Esophagus squamous epithelium (tissue), 5 donors: ENCODE measurements at regions not wholly inside any gene's neighbourhood (a gene's known extent, or its start where the extent isn't known, plus 50 kb on each side); places are given as distances from the start of the nearest gene placed in this dataset.

Experiments used
- DNase-seq: peaks from one replicate; lab custom pipeline; 2025; lab: John Stamatoyannopoulos, UW
- H3K27ac ChIP-seq, 4 donors: fragments of 200-600 bp; sonication (generic); one replicate each; pipeline ENCODE4 v1.5.1; 2016 to 2019; ENCODE audit warnings: mild to moderate bottlenecking in 1 of 4
- H3K27me3 ChIP-seq, 4 donors: fragments of 200-600 bp; sonication (generic); 1 replicate in 3 of 4; 2 replicates in 1 of 4; pipeline versions ENCODE4 v1.5.1 to v1.6.0; 2017 to 2021; ENCODE audit warnings: antibody characterized with exemption in 1 of 4
- H3K36me3 ChIP-seq, 3 donors: fragments of 200-600 bp; sonication (generic); one replicate each; pipeline ENCODE4 v1.5.1; 2016 to 2019
- H3K4me1 ChIP-seq, 3 donors: fragments of 200-600 bp; sonication (generic); one replicate each; pipeline ENCODE4 v1.5.1; 2017 to 2019
- H3K4me3 ChIP-seq, 4 donors: fragments of 200-600 bp; sonication (generic); 1 replicate in 3 of 4; 2 replicates in 1 of 4; pipeline ENCODE4 v1.5.1; 2016 to 2019; ENCODE audit warnings: mild to moderate bottlenecking in 2 of 4, moderate library complexity in 1 of 4
- H3K9me3 ChIP-seq, 3 donors: fragments of 200-600 bp; sonication (generic); one replicate each; pipeline ENCODE4 v1.5.1; 2016 to 2019
- POLR2A ChIP-seq, 4 donors: fragments of 450-650 bp; IDR thresholded peaks; one replicate each; pipeline ENCODE4 v1.6.1; 2017; ENCODE audit warnings: antibody characterized with exemption in 4 of 4, mild to moderate bottlenecking in 4 of 4, moderate library complexity in 3 of 4
- WGBS, 2 donors: methylation state at CpG; one replicate each; pipeline ENCODE4 v1.1.5; 2018; 5-methylcytosine and 5-hydroxymethylcytosine counted together
- intact Hi-C: fragments of 100-400 bp; cut with DNase I; formaldehyde crosslinking; loops from one replicate; pipeline ENCODE4 v1.15.0; 2022
- TF ChIP-seq, protein P1 (sequence below), 6 experiments: fragments of 450-650 bp in 4 of 6; fragments of 200-600 bp in 2 of 6; sonication (generic) in 2 of 6; IDR thresholded peaks; one replicate each; pipeline ENCODE4 v1.5.1; 2016 to 2019; ENCODE audit warnings: antibody characterized with exemption in 6 of 6, mild to moderate bottlenecking in 4 of 6, moderate library complexity in 4 of 6
- donor health status: DM: yes; HTN: yes; CAD: no.

DNA sequence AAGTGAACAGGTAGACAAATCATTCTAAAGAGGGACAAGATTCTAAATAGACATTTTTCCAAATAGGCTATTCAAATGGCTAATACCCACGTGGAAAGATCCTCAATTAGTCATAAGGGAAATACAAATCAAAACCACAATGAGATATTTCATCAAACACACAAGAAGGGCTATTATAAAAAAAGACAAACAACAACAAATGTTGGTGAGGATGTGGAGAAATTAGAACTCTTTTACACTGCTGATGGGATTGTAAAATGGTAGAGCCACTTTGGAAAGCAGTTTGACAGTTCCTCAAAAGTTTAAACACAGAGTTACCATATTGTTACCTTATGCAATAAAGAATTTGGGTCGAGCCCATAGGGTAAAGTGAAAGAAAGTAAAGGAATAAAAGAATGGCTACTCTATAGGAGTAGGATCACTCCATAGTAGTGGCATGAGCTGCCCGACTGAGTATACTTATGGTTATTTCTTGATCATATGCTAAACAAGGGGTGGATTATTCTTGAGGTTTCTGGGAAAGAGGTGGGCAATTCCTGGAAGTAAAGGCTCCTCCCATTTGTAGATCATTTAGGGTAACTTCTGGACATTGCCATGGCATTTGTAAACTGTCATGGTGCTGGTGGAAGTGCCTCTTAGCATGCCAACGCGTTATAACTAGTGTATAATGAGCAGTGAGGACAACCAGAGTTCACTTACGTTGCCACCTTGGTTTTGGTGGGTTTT, 58.9 kb upstream of the FAM9C start:
- 69 to 80% methylated on average over 5 to 6 of the region's 6 CpGs for WGBS, 2 donors
- no peaks in the 10 kb centered on the region for H3K27me3 ChIP-seq
- peak overlapping the region in 2 of 4 donors; percentile 52 to 70 for H3K27ac ChIP-seq
- H3K36me3 ChIP-seq, result no peaks in the 10 kb centered on the region
- intact Hi-C loops, result no loop called here
- H3K4me1 ChIP-seq, result peaks cover 6 to 32% (median 11%) of the 10 kb centered on the region in 3 donors
- no peak for DNase-seq
- no peaks in the 10 kb centered on the region for H3K9me3 ChIP-seq
- H3K4me3 ChIP-seq, result no peak overlapping the region
- TF ChIP-seq, protein P1, sequence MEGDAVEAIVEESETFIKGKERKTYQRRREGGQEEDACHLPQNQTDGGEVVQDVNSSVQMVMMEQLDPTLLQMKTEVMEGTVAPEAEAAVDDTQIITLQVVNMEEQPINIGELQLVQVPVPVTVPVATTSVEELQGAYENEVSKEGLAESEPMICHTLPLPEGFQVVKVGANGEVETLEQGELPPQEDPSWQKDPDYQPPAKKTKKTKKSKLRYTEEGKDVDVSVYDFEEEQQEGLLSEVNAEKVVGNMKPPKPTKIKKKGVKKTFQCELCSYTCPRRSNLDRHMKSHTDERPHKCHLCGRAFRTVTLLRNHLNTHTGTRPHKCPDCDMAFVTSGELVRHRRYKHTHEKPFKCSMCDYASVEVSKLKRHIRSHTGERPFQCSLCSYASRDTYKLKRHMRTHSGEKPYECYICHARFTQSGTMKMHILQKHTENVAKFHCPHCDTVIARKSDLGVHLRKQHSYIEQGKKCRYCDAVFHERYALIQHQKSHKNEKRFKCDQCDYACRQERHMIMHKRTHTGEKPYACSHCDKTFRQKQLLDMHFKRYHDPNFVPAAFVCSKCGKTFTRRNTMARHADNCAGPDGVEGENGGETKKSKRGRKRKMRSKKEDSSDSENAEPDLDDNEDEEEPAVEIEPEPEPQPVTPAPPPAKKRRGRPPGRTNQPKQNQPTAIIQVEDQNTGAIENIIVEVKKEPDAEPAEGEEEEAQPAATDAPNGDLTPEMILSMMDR (IDR thresholded peaks at IDR 0.05), result no peak
- no peak for TF ChIP-seq POLR2A (IDR thresholded peaks at IDR 0.05)

DNA sequence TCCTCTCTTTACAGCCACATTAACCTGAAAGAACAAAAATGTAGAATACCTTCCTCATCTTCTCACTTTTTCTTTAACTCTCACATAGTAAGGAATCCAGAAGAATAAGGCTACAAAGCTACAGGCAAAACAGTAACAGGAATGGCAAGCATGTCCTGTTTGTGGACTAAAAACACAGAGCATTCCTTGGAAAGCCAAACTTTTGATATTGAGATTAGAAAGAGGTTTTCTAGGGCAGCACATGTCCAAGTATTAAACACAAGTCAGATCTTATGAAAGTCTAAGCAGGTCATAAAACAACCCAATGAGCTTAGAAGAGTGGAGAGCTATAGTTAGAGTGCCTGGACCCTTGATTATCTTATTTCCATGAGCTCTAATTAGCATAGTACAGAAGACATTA, 58.2 kb upstream of the FAM9C start:
- intact Hi-C loops, result no loop called here
- H3K27ac ChIP-seq, result peak overlapping the region in 3 of 4 donors; percentile 52 to 75 (median 70)
- H3K36me3 ChIP-seq, result no peaks in the 10 kb centered on the region
- H3K4me3 ChIP-seq, result no peak overlapping the region
- H3K4me1 ChIP-seq, result peaks cover 6 to 32% (median 11%) of the 10 kb centered on the region in 3 donors
- no peaks in the 10 kb centered on the region for H3K9me3 ChIP-seq
- no peak for TF ChIP-seq POLR2A (IDR thresholded peaks at IDR 0.05)
- TF ChIP-seq, protein P1 (IDR thresholded peaks at IDR 0.05), result no peak
- no peaks in the 10 kb centered on the region for H3K27me3 ChIP-seq
- no peak for DNase-seq

DNA sequence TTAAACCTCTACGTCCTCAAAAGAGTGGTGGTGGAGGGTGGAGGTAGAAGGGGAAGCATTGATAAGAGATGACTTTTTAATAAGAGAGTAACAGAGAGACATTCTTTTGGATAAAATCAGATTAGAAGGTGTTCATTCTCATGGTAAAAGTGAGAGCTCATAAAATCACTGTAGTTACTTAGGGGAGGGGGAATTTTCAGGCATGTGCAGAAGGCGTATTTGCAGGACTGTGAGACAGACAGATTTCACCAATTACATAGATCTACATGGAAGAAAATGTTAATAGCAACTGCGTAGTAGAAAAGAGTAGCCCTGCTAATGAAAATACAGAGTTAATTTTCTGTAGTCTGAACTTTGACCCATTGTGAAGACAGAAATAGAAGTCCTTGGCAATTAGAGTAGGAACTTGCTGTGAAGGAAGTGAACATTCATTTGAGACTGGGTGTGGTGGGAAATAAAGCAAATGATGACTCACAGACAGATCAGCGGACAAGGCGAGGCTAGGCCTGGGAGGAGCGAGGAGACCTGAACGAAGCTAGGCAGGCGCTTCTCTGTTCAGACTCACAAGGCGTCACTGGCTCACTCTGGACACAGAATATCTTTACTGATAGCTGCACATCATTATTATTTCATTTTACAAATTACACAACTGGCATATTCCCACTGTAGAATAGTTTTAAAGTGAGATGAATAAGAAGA, 57.2 kb upstream of the FAM9C start:
- Histone ChIP-seq H3K27me3 (no peaks in the 10 kb centered on the region), H3K4me3 (no peak overlapping the region), H3K9me3 (no peaks in the 10 kb centered on the region), H3K27ac (peak overlapping the region; percentile 51 to 75 (median 62)), H3K36me3 (no peaks in the 10 kb centered on the region), H3K4me1 (peaks cover 6 to 32% (median 11%) of the 10 kb centered on the region in 3 donors)
- DNase-seq, result no peak
- intact Hi-C loops, result no loop called here
- WGBS, 2 donors, result 24 to 38% methylated on average over 9 of the region's 9 CpGs
- peak in 1 of 4 donors; percentile 12 for TF ChIP-seq POLR2A (IDR thresholded peaks at IDR 0.05)
- TF ChIP-seq, protein P1 (IDR thresholded peaks at IDR 0.05), result no peak

DNA sequence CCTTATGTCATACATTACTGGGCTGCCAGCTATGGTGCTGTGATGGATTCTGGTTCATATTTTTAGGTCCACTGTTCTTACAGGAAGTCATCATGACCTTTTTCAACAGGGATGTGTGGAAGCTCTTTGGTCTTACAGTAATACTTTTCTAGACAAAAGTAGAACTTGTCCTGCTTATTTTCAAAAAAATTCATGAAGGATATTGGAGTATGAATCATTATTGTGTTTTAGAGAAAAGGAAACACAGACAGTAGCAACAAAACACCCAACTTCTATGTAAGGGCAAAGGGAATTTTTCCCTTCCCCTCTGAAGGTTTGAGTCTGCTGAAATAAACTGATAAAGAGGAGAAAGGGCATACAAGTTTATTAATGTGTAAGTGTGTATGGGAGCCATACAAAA, 54.7 kb upstream of the FAM9C start:
- TF ChIP-seq, protein P1 (IDR thresholded peaks at IDR 0.05), result no peak
- no peak for TF ChIP-seq POLR2A (IDR thresholded peaks at IDR 0.05)
- Histone ChIP-seq H3K4me1 (peaks cover 6 to 47% (median 11%) of the 10 kb centered on the region in 3 donors), H3K27ac (peak overlapping the region in 2 of 4 donors; percentile 4 to 75), H3K4me3 (no peak overlapping the region), H3K9me3 (no peaks in the 10 kb centered on the region), H3K36me3 (no peaks in the 10 kb centered on the region), H3K27me3 (no peaks in the 10 kb centered on the region)
- DNase-seq, result no peak
- intact Hi-C loops, result loop anchor here (10.0 kb wide), 1 partner anchor 386 kb away; no protein-coding TSS in a partner anchor

DNA sequence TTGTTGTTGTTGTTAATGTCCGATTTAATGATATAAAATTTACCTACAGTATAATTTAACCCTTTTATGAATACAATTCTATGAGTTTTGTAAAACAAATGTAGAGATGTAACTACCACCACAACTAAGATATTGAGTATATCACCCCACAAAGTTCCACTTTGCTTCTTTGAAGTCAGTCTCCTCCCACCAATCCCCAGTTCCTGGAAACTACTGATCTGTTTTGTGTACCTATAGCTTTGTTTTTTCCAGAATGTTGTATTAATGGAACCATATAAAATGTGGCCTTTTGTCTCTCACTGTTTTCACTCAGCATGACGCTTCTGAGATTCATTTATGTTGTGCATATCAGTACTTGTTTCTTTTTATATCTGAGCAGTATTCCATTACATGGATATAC, 52.3 kb upstream of the FAM9C start:
- Histone ChIP-seq H3K27ac (no peak overlapping the region), H3K27me3 (no peaks in the 10 kb centered on the region), H3K4me1 (peaks cover 0 to 39% (median 5%) of the 10 kb centered on the region in 3 donors), H3K9me3 (no peaks in the 10 kb centered on the region), H3K36me3 (no peaks in the 10 kb centered on the region), H3K4me3 (no peak overlapping the region)
- WGBS, 2 donors, result 65 to 85% methylated on average over 2 of the region's 2 CpGs
- no peak for DNase-seq
- intact Hi-C loops, result loop anchor here (10.0 kb wide), 1 partner anchor 388 kb away; no protein-coding TSS in a partner anchor
- TF ChIP-seq POLR2A (IDR thresholded peaks at IDR 0.05), result no peak
- TF ChIP-seq, protein P1 (IDR thresholded peaks at IDR 0.05), result no peak
